ENCODE measurements at regions not wholly inside any gene's neighbourhood (a gene's known extent, or its start where the extent isn't known, plus 50 kb on each side); places are given as distances from the start of the nearest gene placed in this dataset.

DNA sequence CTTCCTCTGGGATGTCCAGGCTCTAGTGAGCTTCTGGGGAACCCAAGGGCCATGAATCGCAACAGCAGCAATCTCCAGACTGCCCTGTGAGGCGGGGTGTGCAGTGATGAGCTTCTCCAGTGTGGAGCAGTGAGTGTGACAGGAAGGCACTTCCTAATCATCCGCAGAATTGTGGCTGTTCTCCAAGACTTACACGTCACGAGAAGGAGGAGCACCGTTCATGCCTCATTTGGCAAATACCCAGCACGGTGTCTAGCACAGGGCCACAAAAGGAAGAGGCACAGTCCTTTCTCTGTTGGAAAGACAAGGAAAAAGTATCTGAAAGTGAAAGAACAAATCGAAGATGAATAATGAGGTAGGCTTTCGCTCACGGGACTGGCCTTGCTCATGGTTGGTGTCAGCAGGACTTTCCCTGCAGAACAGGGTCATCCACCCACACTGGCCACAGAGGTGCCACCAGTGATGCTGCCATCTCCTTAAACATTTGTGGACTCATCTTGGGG lies 125.1 kb upstream of the HAAO start:
- DNase-seq (ENCODE audit: insufficient read length, low spot score) (no peak), FAIRE-seq (no peak)
- TF ChIP-seq POLR2A (IDR thresholded peaks at IDR 0.05; ENCODE audit: low read depth, low read length) (no peak), POLR2AphosphoS5 (IDR thresholded peaks at IDR 0.05; ENCODE audit: low read depth, low read length) (no peak), PAX5 (IDR thresholded peaks at IDR 0.05; ENCODE audit: insufficient read depth, low read length, severe bottlenecking) (no peak), POU2F2 (IDR thresholded peaks at IDR 0.05; ENCODE audit: low read depth, low read length) (0 out of 2 replicates have a peak, but pooled peaks have one; percentile 17), SPI1 (IDR thresholded peaks at IDR 0.05; ENCODE audit: low read depth, low read length) (no peak), TAF1 (IDR thresholded peaks at IDR 0.05; ENCODE audit: low read depth, low read length) (no peak)

DNA sequence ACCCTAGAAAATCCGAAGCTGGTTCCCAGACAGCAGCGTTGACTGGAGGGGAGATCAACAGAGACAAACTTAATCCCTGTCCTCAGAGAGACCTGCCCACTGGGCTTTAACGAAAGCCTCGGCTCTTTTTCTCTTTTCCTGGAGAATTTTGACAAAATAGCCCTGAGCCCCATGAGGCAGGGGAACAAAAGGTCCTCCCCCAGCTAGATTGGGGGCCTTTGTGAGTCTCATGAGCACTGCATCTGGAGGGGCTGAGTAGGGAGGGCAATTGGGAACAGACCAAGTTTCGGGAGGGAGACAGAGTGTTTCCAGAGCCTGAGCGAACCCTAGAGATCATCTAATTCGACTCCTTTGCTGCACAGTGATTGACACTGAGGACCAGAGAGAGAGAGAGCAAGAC lies 123.9 kb upstream of the HAAO start:
- no peak for TF ChIP-seq POLR2AphosphoS5 (IDR thresholded peaks at IDR 0.05; ENCODE audit: low read depth, low read length)
- no peak for TF ChIP-seq PAX5 (IDR thresholded peaks at IDR 0.05; ENCODE audit: insufficient read depth, low read length, severe bottlenecking)
- no peak for TF ChIP-seq SPI1 (IDR thresholded peaks at IDR 0.05; ENCODE audit: low read depth, low read length)
- no peak for TF ChIP-seq POU2F2 (IDR thresholded peaks at IDR 0.05; ENCODE audit: low read depth, low read length)
- no peak for TF ChIP-seq TAF1 (IDR thresholded peaks at IDR 0.05; ENCODE audit: low read depth, low read length)
- no peak for TF ChIP-seq POLR2A (IDR thresholded peaks at IDR 0.05; ENCODE audit: low read depth, low read length)
- DNase-seq (ENCODE audit: insufficient read length, low spot score) (no peak), FAIRE-seq (no peak)

DNA sequence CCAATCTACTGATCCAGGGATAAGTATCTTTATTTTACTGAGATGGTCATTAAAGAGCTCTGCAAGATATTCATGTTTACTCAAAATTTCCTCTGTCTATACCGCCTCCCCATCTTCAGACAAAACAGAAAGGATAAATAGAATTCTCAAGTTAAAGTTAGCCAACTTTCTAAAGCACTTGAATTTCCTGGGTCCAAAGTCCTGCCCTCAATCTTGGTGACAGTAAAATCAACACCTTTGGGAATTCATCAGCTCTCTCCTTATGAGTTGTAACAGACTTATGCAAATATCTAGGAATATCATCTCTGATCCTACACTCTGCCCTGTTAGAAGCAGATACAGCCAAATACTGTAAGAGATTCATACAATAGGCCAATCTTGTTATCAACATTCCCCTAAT lies 122.5 kb upstream of the HAAO start:
- no peak for DNase-seq (ENCODE audit: insufficient read length, low spot score)
- FAIRE-seq: no peak
- TF ChIP-seq PAX5 (IDR thresholded peaks at IDR 0.05; ENCODE audit: insufficient read depth, low read length, severe bottlenecking): no peak

DNA sequence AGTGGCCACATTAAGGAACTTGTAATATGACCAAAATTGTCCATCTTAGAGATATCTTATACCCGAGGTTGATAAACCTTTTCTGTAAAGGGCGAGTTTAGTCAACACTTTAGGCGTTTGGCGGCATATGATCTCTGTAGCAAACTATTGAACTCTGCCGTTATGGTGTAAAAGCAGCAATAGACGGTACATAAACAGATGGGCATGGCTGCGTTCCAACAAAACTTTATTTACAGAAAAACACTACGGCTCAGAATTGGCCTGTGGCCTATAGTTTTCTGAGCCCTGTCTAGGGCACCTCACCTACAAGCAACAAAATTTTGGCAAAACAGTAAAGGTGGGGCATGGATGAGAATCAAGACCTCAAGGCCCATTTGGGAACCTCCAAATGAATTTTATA lies 121.9 kb upstream of the HAAO start:
- no peak for TF ChIP-seq POU2F2 (IDR thresholded peaks at IDR 0.05; ENCODE audit: low read depth, low read length)
- no peak for TF ChIP-seq POLR2AphosphoS5 (IDR thresholded peaks at IDR 0.05; ENCODE audit: low read depth, low read length)
- TF ChIP-seq POLR2A (IDR thresholded peaks at IDR 0.05; ENCODE audit: low read depth, low read length): no peak
- TF ChIP-seq SPI1 (IDR thresholded peaks at IDR 0.05; ENCODE audit: low read depth, low read length): no peak
- no peak for TF ChIP-seq PAX5 (IDR thresholded peaks at IDR 0.05; ENCODE audit: insufficient read depth, low read length, severe bottlenecking)
- FAIRE-seq: no peak
- DNase-seq (ENCODE audit: insufficient read length, low spot score): no peak

DNA sequence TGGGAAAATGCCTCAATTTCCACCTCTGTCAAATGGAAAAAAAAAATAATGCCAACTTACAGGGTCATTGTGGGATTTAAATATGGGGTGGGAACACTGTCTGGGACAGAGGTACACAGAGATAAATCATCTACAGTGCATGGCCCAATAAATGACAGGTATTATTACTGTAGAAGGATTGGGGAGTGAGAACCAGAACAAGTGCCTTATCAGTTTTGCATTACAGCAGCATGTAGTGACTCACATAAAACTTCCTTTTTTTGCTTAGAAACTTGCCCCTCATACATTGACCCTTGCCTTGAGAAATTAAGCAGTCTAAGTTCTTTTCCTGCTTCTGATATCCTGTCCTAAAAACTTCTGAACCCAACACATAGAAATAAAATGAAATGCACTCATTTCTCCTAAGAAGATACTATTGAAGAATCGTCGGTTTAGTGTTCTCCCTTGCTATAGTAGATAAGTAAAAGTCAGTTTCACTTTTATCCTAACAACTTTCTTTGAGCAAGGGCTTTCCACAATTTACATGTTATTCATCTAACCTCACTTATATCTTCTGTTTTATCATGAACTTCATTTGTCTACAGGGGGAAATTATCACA lies 121.0 kb upstream of the HAAO start:
- TF ChIP-seq SPI1 (IDR thresholded peaks at IDR 0.05; ENCODE audit: low read depth, low read length): no peak
- no peak for TF ChIP-seq POU2F2 (IDR thresholded peaks at IDR 0.05; ENCODE audit: low read depth, low read length)
- no peak for TF ChIP-seq TAF1 (IDR thresholded peaks at IDR 0.05; ENCODE audit: low read depth, low read length)
- no peak for TF ChIP-seq POLR2AphosphoS5 (IDR thresholded peaks at IDR 0.05; ENCODE audit: low read depth, low read length)
- TF ChIP-seq PAX5 (IDR thresholded peaks at IDR 0.05; ENCODE audit: insufficient read depth, low read length, severe bottlenecking): no peak
- TF ChIP-seq POLR2A (IDR thresholded peaks at IDR 0.05; ENCODE audit: low read depth, low read length): no peak
- DNase-seq (ENCODE audit: insufficient read length, low spot score): no peak
- no peak for FAIRE-seq

DNA sequence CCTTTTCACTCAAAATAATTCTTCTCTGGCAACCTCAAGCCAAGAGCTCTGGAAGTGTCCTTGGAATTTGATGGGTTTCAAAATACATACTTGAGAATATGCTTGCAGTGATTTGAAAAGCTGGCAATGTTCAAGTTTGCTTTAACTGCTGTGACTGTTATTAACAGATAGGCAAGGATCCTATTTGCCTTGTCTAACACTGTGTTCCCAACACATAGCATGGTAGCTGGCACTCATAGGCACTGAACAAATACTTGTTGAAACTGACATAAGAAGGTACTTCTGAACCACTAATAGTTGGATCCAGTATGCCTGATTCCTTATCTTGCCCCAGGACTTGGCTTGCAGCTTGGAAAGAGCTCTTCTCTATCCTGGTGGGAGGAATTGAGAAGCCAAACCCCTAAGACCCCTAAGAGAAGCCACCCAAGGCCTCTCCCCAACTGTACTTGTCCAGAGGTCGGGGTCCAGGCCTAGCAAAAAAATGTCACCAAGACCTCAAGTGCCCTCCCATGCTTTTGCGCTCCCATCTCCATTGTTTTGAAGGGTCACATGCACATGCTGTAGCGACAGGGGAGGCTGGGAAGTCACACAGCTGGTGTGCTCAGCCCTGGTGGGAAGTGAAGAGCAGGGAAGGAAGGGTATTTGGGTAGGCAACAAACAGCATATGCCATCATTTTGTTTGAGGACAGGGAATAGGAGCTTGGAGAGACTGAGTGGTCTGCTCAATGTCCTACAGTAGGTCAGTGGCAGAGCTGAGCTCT lies 118.4 kb upstream of the HAAO start:
- no peak for FAIRE-seq
- TF ChIP-seq SPI1 (IDR thresholded peaks at IDR 0.05; ENCODE audit: low read depth, low read length): no peak
- TF ChIP-seq PAX5 (IDR thresholded peaks at IDR 0.05; ENCODE audit: insufficient read depth, low read length, severe bottlenecking): no peak
- TF ChIP-seq POLR2AphosphoS5 (IDR thresholded peaks at IDR 0.05; ENCODE audit: low read depth, low read length): no peak
- TF ChIP-seq TAF1 (IDR thresholded peaks at IDR 0.05; ENCODE audit: low read depth, low read length): no peak
- TF ChIP-seq POU2F2 (IDR thresholded peaks at IDR 0.05; ENCODE audit: low read depth, low read length): no peak
- no peak for TF ChIP-seq POLR2A (IDR thresholded peaks at IDR 0.05; ENCODE audit: low read depth, low read length)
- no peak for DNase-seq (ENCODE audit: insufficient read length, low spot score)

DNA sequence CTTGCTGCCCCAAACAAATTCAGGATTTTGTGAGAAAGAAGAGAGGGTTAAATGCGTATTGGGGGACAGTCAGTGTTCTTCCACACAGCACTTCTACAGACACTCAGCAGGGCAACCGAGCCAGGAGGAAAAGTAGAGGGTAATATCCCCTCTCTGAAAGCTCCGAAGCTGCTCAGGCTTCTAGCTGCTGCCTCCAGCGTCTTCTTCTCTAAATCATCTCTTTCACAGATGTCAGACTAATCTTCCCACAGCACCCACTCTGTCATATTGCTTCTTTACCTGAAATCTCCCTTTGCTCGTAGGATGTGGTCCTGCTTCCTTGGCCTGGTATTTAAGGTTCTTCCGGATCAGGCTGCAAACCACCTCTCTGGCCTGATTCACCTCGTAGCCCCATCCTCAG lies 117.6 kb upstream of the HAAO start:
- DNase-seq (ENCODE audit: insufficient read length, low spot score) (no peak), FAIRE-seq (no peak)
- TF ChIP-seq POU2F2 (IDR thresholded peaks at IDR 0.05; ENCODE audit: low read depth, low read length) (no peak), SPI1 (IDR thresholded peaks at IDR 0.05; ENCODE audit: low read depth, low read length) (no peak), PAX5 (IDR thresholded peaks at IDR 0.05; ENCODE audit: insufficient read depth, low read length, severe bottlenecking) (no peak), TAF1 (IDR thresholded peaks at IDR 0.05; ENCODE audit: low read depth, low read length) (no peak), POLR2A (IDR thresholded peaks at IDR 0.05; ENCODE audit: low read depth, low read length) (no peak), POLR2AphosphoS5 (IDR thresholded peaks at IDR 0.05; ENCODE audit: low read depth, low read length) (no peak)

DNA sequence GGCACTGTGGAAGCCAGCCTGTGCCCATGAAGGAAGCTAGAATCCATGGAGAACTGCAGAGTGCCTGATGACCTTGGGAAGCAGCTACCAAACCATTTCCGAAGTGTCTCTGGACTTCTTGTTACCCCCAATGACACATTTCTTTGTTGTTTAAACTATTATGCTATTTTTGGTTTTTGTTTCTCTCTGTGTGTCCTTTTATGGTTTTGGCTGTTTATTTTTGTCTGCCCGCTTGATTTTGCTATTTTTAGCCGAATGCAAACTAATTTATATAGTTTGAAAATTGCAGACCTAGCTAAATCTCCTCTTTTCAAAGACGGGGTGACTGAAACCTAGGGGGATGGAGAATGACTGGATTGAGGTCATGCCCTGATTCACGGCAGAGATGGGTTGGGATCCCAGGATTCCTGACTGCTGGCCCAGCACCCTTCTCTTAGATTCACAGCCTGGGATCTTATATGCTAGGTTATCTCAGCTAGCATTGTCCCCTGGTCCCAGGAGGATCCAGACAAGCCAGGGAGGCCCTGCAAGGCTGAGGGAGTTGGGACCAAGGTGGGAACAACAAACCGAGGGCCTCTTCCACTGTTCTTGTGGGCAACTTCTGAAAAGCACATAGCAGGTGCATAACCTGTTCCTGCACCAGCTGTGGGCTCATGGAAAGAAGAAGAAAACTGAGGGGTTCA lies 116.3 kb upstream of the HAAO start:
- FAIRE-seq: no peak
- no peak for DNase-seq (ENCODE audit: insufficient read length, low spot score)
- no peak for TF ChIP-seq TAF1 (IDR thresholded peaks at IDR 0.05; ENCODE audit: low read depth, low read length)
- no peak for TF ChIP-seq POU2F2 (IDR thresholded peaks at IDR 0.05; ENCODE audit: low read depth, low read length)
- TF ChIP-seq SPI1 (IDR thresholded peaks at IDR 0.05; ENCODE audit: low read depth, low read length): no peak
- no peak for TF ChIP-seq POLR2AphosphoS5 (IDR thresholded peaks at IDR 0.05; ENCODE audit: low read depth, low read length)
- TF ChIP-seq PAX5 (IDR thresholded peaks at IDR 0.05; ENCODE audit: insufficient read depth, low read length, severe bottlenecking): no peak

DNA sequence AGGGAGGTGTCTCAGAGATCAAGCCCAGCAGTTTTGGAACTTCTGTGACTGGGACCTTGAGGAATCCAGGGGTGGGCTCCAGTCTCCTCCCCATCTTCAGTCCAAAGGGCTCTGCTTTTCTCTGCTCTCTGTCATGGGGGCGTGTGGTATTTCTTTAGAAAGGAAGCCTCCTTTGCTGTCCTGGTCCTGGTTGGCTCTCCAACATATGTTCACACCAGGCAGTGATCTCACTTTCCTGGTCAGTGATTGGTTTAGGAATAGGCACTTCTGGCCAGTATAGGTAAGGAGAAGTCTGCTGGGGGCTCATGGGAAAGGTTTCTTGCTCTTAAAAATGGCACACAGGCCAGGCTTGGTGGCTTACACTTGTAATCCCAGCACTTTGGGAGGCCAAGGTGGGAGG lies 115.5 kb upstream of the HAAO start:
- TF ChIP-seq POLR2A (IDR thresholded peaks at IDR 0.05; ENCODE audit: low read depth, low read length): no peak
- no peak for TF ChIP-seq TAF1 (IDR thresholded peaks at IDR 0.05; ENCODE audit: low read depth, low read length)
- no peak for TF ChIP-seq PAX5 (IDR thresholded peaks at IDR 0.05; ENCODE audit: insufficient read depth, low read length, severe bottlenecking)
- TF ChIP-seq SPI1 (IDR thresholded peaks at IDR 0.05; ENCODE audit: low read depth, low read length): no peak
- no peak for TF ChIP-seq POLR2AphosphoS5 (IDR thresholded peaks at IDR 0.05; ENCODE audit: low read depth, low read length)
- no peak for TF ChIP-seq POU2F2 (IDR thresholded peaks at IDR 0.05; ENCODE audit: low read depth, low read length)
- no peak for DNase-seq (ENCODE audit: insufficient read length, low spot score)
- no peak for FAIRE-seq
